ENCODE measurements at regions not wholly inside any gene's neighbourhood (a gene's known extent, or its start where the extent isn't known, plus 50 kb on each side); places are given as distances from the start of the nearest gene placed in this dataset.

GRCh38 chr1:230581446-230582079, 60.7 kb upstream of the COG2 start:
- no peak for DNase-seq
- no peak for TF ChIP-seq POLR2A (IDR thresholded peaks at IDR 0.05)
- TF ChIP-seq, protein P1, sequence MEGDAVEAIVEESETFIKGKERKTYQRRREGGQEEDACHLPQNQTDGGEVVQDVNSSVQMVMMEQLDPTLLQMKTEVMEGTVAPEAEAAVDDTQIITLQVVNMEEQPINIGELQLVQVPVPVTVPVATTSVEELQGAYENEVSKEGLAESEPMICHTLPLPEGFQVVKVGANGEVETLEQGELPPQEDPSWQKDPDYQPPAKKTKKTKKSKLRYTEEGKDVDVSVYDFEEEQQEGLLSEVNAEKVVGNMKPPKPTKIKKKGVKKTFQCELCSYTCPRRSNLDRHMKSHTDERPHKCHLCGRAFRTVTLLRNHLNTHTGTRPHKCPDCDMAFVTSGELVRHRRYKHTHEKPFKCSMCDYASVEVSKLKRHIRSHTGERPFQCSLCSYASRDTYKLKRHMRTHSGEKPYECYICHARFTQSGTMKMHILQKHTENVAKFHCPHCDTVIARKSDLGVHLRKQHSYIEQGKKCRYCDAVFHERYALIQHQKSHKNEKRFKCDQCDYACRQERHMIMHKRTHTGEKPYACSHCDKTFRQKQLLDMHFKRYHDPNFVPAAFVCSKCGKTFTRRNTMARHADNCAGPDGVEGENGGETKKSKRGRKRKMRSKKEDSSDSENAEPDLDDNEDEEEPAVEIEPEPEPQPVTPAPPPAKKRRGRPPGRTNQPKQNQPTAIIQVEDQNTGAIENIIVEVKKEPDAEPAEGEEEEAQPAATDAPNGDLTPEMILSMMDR (IDR thresholded peaks at IDR 0.05): no peak
- H3K9me3 ChIP-seq: no peaks in the 10 kb centered on the region
- H3K4me1 ChIP-seq: no peaks in the 10 kb centered on the region
- no peak overlapping the region for H3K4me3 ChIP-seq (replicated peaks in 1 of 3)
- no peaks in the 10 kb centered on the region for H3K36me3 ChIP-seq
- WGBS, 2 donors: 82 to 88% methylated on average over 17 to 18 of the region's 19 CpGs
- intact Hi-C loops (cut with DNase I): no loop called here
- H3K27ac ChIP-seq: no peak overlapping the region
- H3K27me3 ChIP-seq: no peaks in the 10 kb centered on the region

GRCh38 chr1:230578616-230579015, 63.7 kb upstream of the COG2 start:
- TF ChIP-seq, protein P1 (IDR thresholded peaks at IDR 0.05): no peak
- TF ChIP-seq POLR2A (IDR thresholded peaks at IDR 0.05): no peak
- WGBS, 2 donors: 74 to 75% methylated on average over 4 of the region's 4 CpGs

GRCh38 chr1:230577537-230577936, 64.7 kb upstream of the COG2 start:
- Histone ChIP-seq H3K4me1 (no peaks in the 10 kb centered on the region), H3K4me3 (replicated peaks in 1 of 3) (no peak overlapping the region), H3K27me3 (no peaks in the 10 kb centered on the region), H3K36me3 (no peaks in the 10 kb centered on the region), H3K27ac (no peak overlapping the region), H3K9me3 (no peaks in the 10 kb centered on the region)
- 63 to 70% methylated on average over 3 of the region's 3 CpGs for WGBS, 2 donors
- intact Hi-C loops (cut with DNase I): no loop called here
- DNase-seq: no peak
- TF ChIP-seq, protein P1 (IDR thresholded peaks at IDR 0.05): no peak
- TF ChIP-seq POLR2A (IDR thresholded peaks at IDR 0.05): no peak

More at GRCh38 chr1:230578616-230579015, 63.7 kb upstream of the COG2 start:
- H3K36me3 ChIP-seq: no peaks in the 10 kb centered on the region
- H3K4me3 ChIP-seq (replicated peaks in 1 of 3): no peak overlapping the region
- H3K27ac ChIP-seq: no peak overlapping the region
- H3K27me3 ChIP-seq: no peaks in the 10 kb centered on the region
- no peaks in the 10 kb centered on the region for H3K4me1 ChIP-seq
- no peaks in the 10 kb centered on the region for H3K9me3 ChIP-seq
- intact Hi-C loops (cut with DNase I): no loop called here
- no peak for DNase-seq

DNA sequence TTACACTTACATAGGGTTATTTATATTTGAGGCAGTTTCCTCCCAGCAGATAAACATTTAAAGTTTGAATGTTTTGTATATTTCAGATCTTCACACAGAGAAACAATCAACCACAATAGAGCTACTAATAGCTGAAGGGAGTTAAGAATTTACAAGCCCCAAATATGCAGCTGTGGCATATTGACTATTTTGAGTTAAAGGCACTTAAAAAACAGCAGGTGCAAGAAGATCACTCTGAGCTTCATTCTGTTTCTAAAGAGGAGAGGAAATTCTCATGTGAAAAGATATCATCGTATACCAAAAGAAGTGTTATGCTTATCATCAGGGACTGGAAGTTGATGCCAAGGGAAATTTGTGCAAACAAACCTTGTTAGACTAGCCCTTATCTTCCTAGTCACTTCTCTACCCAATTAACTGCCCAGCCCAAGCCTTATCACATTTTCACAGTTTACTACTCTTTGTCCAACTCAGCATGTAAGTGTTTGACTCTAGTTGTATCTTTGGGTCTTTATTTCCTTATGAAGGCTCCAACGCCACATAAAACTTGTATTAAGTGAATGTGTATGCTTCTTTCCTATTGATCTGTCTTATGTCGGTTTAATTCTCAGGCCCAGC, 66.3 kb upstream of the COG2 start:
- Histone ChIP-seq H3K4me1 (no peaks in the 10 kb centered on the region), H3K27me3 (no peaks in the 10 kb centered on the region), H3K9me3 (no peaks in the 10 kb centered on the region), H3K4me3 (replicated peaks in 1 of 3) (no peak overlapping the region), H3K27ac (no peak overlapping the region), H3K36me3 (no peaks in the 10 kb centered on the region)
- intact Hi-C loops (cut with DNase I): no loop called here
- TF ChIP-seq, protein P1 (IDR thresholded peaks at IDR 0.05): no peak
- TF ChIP-seq POLR2A (IDR thresholded peaks at IDR 0.05): no peak
- WGBS, 2 donors: 80 to 87% methylated on average over 3 of the region's 3 CpGs
- no peak for DNase-seq

GRCh38 chr1:230574502-230574901, 67.8 kb upstream of the COG2 start:
- no peaks in the 10 kb centered on the region for H3K36me3 ChIP-seq
- no peak for DNase-seq
- H3K4me3 ChIP-seq (replicated peaks in 1 of 3): no peak overlapping the region
- intact Hi-C loops (cut with DNase I): no loop called here
- H3K9me3 ChIP-seq: no peaks in the 10 kb centered on the region
- H3K27ac ChIP-seq: no peak overlapping the region
- WGBS, 2 donors: 91 to 93% methylated on average over 3 of the region's 3 CpGs
- no peak for TF ChIP-seq POLR2A (IDR thresholded peaks at IDR 0.05)
- TF ChIP-seq, protein P1 (IDR thresholded peaks at IDR 0.05): no peak
- H3K4me1 ChIP-seq: no peaks in the 10 kb centered on the region
- no peaks in the 10 kb centered on the region for H3K27me3 ChIP-seq
